H1 (cell line): ENCODE measurements at regions not wholly inside any gene's neighbourhood (a gene's known extent, or its start where the extent isn't known, plus 50 kb on each side); places are given as distances from the start of the nearest gene placed in this dataset.

ENCODE experiments used
- GABPA ChIP-seq: IDR thresholded peaks from 2 replicates; pipeline ENCODE4 v1.6.1; 2011; ENCODE audit warnings: mild to moderate bottlenecking, low read length, moderate library complexity, borderline replicate concordance; ENCODE audit not compliant: insufficient read depth
- JUN ChIP-seq: IDR thresholded peaks from 2 replicates; pipeline ENCODE4 v1.6.1; 2011; ENCODE audit warnings: low read depth, mild to moderate bottlenecking, improper control_type of control experiment, low read length
- PHF8 ChIP-seq: fragments of 200-600 bp; sonication (generic); conservative IDR thresholded peaks from 2 replicates; pipeline ENCODE4 v1.7.1; 2012; ENCODE audit warnings: low read depth, mild to moderate bottlenecking, inconsistent platforms, low read length, moderate library complexity
- RAD21 ChIP-seq, 2 experiments: IDR thresholded peaks in 1 of 2; conservative IDR thresholded peaks in 1 of 2; 2 replicates each; pipeline ENCODE4 v1.6.1; 2011; ENCODE audit warnings: low read depth in 2 of 2, low read length in 2 of 2, improper control_type of control experiment in 1 of 2, inconsistent platforms in 1 of 2, mild to moderate bottlenecking in 1 of 2, moderate library complexity in 1 of 2
- RXRA ChIP-seq: IDR thresholded peaks from 2 replicates; pipeline ENCODE4 v1.6.1; 2011; ENCODE audit warnings: low read depth, mild to moderate bottlenecking, low read length, moderate library complexity; ENCODE audit not compliant: insufficient read depth
- TCF12 ChIP-seq: IDR thresholded peaks from 2 replicates; pipeline ENCODE4 v1.6.1; 2011; ENCODE audit warnings: low read depth, mild to moderate bottlenecking, low read length
- TEAD4 ChIP-seq: IDR thresholded peaks from 2 replicates; pipeline ENCODE4 v1.6.1; 2012; ENCODE audit warnings: low read depth, low read length, inconsistent platforms, mixed read lengths
- YY1 ChIP-seq: IDR thresholded peaks from 2 replicates; pipeline ENCODE4 v1.6.1; 2011; ENCODE audit warnings: low read depth, mild to moderate bottlenecking, low read length
- TF ChIP-seq, protein P1 (sequence below): IDR thresholded peaks from 2 replicates; pipeline ENCODE4 v1.6.1; 2012; ENCODE audit warnings: inconsistent platforms

DNA sequence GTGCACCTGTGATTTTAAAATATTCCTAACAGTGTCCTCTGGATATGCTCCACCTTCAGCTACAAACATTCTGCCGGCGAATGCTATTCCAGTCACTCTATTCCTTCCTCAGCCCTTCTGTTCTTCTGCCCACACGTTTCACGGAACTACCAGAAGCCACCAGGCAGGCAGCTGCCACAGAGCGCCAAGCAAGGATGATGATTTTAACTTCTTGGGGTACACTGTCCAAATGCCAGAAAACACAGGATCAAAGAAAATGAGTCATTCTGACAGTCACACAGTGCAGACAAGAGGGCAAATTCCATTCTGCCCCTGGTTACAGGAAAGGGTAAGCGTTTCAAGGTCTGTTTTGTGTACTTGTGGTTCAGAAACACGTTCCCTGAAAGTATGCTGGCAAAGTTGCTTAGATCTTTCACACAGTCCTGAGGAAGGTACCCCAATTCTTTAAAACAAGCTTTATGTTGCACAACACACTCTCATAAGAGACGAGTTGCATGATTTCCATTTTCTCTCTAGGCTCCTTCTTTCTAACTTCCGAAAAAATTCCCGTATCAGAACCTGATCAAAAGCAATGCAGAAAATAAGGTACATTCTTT, 508.3 kb upstream of the PKN2 start (continued):
- TF ChIP-seq TEAD4 (no peak), PHF8 (no peak), JUN (no peak), TCF12 (no peak), GABPA (no peak), RXRA (no peak), YY1 (no peak), RAD21 (IDR thresholded peaks at IDR 0.05 in 1 of 2, conservative IDR thresholded peaks at IDR 0.05 in 1 of 2; ENCODE audit: low read depth in 2 of 2, low read length in 2 of 2) (no peak)
- TF ChIP-seq, protein P1, sequence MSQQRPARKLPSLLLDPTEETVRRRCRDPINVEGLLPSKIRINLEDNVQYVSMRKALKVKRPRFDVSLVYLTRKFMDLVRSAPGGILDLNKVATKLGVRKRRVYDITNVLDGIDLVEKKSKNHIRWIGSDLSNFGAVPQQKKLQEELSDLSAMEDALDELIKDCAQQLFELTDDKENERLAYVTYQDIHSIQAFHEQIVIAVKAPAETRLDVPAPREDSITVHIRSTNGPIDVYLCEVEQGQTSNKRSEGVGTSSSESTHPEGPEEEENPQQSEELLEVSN, result no peak
